SKM-1 (cell line): ENCODE measurements at regions not wholly inside any gene's neighbourhood (a gene's known extent, or its start where the extent isn't known, plus 50 kb on each side); places are given as distances from the start of the nearest gene placed in this dataset.
A peak's percentile ranks its signal among the peaks of the same experiment; 100 is the strongest.

Experiments
- DNase-seq: peaks from one replicate; lab custom pipeline; 2025; ENCODE audit not compliant: unreplicated experiment; lab: John Stamatoyannopoulos, UW

GRCh38 chr3:177300039-177300833 lies 103.0 kb upstream of the TBL1XR1 start:
- no peak for DNase-seq

GRCh38 chr3:177300842-177301241 lies 103.6 kb upstream of the TBL1XR1 start:
- DNase-seq: no peak

DNA sequence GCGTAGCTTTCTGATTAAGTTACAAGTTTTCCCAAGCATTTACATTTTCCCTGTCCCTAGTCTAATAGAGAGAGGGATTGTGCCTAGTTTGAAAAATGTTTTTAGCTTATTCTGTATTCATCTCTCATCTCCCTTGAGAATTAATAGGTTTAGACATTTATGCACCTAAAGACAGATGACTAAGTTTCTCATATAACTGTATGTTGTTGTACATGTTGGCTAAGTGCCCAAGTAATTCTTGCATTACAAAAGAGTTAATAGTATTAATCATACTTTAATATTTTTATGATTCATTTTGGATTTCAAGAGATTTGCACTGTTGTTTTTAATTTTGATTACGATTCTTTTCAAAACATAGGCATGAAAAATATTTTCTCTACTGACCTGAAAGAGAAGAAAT lies 109.0 kb upstream of the TBL1XR1 start:
- DNase-seq: no peak

DNA sequence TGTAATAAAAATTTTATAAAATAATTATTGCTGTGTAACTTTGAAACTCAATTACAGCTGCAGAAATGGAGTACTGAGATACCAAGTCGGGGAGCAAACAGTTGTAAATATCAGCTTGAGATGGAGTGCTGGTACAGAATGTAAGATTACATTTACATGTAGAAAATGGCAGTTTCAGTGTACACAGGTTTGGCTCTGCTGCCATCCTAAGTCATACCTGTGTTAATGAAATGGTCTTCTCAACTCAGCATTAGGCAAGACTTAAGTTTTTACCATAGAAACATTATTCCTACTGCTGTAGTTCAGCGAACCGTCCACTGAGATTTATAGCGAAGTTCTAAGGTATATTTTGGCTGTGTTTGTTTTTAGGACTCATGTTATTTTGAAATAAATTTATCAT lies 110.1 kb upstream of the TBL1XR1 start:
- no peak for DNase-seq

GRCh38 chr3:177307826-177308225 lies 110.5 kb upstream of the TBL1XR1 start:
- no peak for DNase-seq

DNA sequence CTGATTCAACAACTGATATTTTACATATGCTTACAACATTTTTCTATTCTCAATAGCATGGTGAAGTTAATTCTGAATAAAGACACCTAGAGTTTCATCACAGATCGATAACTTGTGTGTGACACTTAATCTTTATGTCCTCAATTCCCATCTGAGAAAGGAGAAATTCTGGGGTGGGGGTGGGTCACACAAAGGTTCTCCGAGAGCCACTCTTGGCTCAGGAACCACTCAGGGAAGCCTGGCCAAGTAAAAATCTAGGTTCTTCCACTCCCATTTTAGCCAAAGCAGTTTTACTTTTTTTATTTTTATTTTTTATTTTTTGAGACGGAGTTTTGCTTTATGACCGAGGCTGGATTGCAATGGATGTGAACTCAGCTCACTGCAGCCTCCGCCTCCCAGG lies 111.0 kb upstream of the TBL1XR1 start:
- no peak for DNase-seq

- no peak for DNase-seq
These were observed 111.6 kb upstream of the TBL1XR1 start for GRCh38 chr3:177308911-177309310.

- no peak for DNase-seq
These were observed 115.2 kb upstream of the TBL1XR1 start for GRCh38 chr3:177312491-177312890.

DNA sequence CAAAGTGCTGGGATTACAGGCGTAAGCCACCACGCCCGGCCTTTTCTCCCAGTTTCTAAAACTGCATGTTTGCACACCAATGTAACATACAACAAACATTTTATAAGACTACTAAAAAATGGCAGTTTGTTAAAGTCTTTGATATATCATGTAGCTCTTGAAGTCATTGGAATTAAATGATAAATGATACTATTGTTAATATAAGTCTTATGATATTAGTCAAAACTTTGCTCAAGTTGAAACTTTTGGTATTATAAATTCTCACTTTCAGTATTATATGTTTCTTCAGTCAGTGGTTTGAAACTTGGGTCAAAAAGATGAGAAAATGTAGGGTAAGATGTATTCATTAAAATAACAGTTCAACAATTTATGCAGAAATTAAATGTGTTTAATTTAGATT lies 117.6 kb upstream of the TBL1XR1 start:
- no peak for DNase-seq

GRCh38 chr3:177317247-177317646 lies 120.0 kb upstream of the TBL1XR1 start:
- no peak for DNase-seq

DNA sequence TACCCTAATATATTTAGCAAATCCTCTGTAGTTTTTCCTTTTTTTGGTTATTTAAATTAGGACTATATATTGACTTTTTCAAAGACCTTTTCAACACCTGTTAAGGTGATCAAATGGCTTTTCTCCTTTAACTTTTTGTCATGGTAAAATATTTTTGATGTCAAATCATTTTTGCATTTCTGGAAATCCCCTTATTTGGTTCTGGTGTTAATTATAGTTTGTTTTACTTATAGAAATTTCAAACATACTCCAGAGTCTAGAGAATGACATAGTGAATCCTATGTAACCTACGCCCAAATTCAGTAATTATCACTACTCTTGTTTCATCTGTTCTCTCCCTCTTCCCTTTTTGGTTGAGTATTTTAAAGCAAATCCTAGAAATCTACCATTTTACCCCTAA lies 121.3 kb upstream of the TBL1XR1 start:
- DNase-seq: no peak

- DNase-seq: no peak
These were observed 123.5 kb upstream of the TBL1XR1 start for GRCh38 chr3:177320765-177321247.

GRCh38 chr3:177321819-177322218 lies 124.5 kb upstream of the TBL1XR1 start:
- no peak for DNase-seq

DNA sequence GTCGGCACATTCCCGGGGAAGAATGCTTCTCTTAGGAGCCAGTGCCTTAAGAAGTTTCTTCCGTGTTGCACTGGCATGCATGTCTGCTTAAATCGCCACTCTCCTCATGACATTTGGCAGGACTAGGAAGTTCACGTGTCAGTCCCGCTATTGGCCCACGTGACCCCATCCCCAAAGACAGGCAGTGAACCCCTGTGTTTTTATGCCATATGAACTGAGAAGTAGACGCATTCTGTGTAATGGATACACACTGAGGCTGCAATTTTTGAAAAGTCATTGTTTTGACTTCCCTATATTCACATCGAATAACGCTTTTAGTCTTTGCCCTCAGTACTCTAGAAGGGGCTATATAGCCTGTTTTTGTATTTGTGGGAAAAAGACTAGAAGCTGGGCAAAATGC lies 125.6 kb upstream of the TBL1XR1 start:
- no peak for DNase-seq

- no peak for DNase-seq
These were observed 132.6 kb upstream of the TBL1XR1 start for GRCh38 chr3:177329854-177330253.

DNA sequence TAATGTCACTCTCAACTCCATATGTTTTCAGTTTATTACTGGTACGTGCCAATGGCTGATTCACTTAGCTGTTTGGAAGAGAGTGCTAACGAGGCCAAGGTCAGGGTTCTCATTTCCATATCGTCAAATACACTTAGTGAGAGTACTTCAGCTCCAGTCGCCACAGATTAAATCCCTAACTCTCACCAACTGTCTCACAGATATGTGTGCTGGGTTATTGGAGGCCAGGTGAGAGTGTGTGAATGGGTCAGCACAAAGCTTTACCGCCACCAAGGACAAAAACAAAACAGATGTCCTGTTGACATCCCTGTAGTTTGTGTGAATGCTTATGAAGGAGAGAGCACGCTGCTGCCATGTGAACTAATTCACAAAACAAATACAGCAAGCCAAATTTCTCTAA lies 133.5 kb upstream of the TBL1XR1 start:
- no peak for DNase-seq

GRCh38 chr3:177331203-177331835 lies 134.0 kb upstream of the TBL1XR1 start:
- DNase-seq: no peak

- no peak for DNase-seq
These were observed 135.7 kb upstream of the TBL1XR1 start for GRCh38 chr3:177332955-177333354.

GRCh38 chr3:177333533-177334520 lies 136.5 kb upstream of the TBL1XR1 start:
- peak; percentile 44 for DNase-seq

DNA sequence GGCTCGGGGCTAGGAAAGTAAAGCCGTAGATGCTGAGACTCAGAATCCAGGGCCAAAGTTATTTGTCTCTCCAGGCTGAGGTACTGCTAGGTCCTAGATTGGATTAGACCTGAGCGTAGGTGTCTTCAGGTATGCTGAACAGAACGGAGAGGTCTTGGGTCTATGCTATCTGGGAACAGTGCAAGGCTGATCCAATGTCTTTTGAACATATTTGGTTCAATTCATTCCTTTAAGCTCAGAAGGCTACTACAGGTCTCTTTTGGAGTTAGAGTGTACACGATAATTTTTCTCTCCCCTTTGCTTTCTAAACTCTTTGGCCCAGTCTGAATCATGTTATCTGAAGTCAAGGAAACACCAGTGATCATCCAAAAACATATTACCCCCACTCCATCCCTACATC lies 137.5 kb upstream of the TBL1XR1 start:
- DNase-seq: no peak

GRCh38 chr3:177335728-177336127 lies 138.4 kb upstream of the TBL1XR1 start:
- DNase-seq: peak; percentile 66
